NCI-H524 (cell line): ENCODE measurements at regions not wholly inside any gene's neighbourhood (a gene's known extent, or its start where the extent isn't known, plus 50 kb on each side); places are given as distances from the start of the nearest gene placed in this dataset.
"Not testable (repeated sequence)": the region's sequence is repeated elsewhere in the genome, so short reads cannot be mapped to it uniquely, and the experiment has no call there.

Source experiments
- DNase-seq, 2 experiments: peaks; one replicate each; lab custom pipeline; 2025; lab: John Stamatoyannopoulos, UW

GRCh38 chr18:47409519-47409918 is 158.1 kb upstream of the SKOR2 start:
- no peak for DNase-seq

- DNase-seq: peak in 1 of 2 experiments; percentile 3
These were observed 156.3 kb upstream of the SKOR2 start for GRCh38 chr18:47407736-47408135.

- no peak for DNase-seq
These were observed 153.4 kb upstream of the SKOR2 start for GRCh38 chr18:47404845-47405244.

DNA sequence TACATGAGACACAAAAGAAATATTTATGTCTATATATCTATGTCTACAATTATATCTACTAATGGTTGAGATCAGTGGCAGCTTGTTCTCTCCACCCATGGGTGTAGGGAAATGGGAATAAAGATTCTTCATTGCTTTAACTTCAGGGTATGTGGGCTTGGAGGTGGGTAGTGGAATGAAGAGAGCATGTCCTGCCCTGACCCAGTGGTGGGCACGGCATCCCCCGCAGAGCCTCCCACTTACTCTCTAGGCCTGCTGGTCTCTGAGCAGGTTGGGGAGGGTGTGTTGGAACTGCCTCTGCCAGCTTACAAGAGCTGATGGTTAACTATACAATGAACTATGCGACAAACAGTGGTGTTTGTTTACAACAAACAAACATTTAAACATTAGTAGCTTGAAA is 152.5 kb upstream of the SKOR2 start:
- no peak for DNase-seq

GRCh38 chr18:47403317-47403716 is 151.9 kb upstream of the SKOR2 start:
- no peak for DNase-seq

GRCh38 chr18:47399475-47399874 is 148.0 kb upstream of the SKOR2 start:
- DNase-seq: no peak

DNA sequence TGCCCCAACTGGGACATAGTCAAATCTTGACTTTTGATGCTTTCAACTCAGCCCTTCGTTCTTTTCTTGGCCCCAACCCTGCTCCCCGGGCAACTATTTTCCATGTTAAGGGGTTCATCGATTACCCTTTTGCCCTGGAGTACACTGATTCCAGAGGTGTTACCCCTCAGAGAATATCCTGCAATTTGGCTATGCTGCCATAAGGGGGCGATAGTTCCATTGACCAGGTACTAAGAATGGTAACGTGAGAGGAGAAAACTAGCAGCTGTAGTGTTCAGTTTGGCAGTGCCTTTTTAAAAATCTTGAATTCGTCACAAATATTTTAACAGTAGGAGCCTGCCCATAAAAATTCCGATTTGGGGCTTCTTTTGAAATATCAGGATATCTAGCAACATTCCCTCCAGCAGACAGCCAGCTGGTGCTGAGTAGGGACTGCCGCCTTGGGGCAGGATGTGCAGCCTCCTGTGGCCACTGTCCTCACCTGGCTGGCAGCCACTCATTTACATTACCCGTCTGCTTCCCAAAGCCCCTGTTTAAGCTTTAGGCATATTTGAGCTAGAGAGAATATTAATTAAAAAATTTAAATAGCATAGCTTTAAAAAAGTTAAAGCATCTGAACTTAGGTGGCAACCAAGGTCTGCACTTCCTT is 146.3 kb upstream of the SKOR2 start:
- no peak for DNase-seq

- no peak for DNase-seq
These were observed 140.2 kb upstream of the SKOR2 start for GRCh38 chr18:47391665-47392064.

DNA sequence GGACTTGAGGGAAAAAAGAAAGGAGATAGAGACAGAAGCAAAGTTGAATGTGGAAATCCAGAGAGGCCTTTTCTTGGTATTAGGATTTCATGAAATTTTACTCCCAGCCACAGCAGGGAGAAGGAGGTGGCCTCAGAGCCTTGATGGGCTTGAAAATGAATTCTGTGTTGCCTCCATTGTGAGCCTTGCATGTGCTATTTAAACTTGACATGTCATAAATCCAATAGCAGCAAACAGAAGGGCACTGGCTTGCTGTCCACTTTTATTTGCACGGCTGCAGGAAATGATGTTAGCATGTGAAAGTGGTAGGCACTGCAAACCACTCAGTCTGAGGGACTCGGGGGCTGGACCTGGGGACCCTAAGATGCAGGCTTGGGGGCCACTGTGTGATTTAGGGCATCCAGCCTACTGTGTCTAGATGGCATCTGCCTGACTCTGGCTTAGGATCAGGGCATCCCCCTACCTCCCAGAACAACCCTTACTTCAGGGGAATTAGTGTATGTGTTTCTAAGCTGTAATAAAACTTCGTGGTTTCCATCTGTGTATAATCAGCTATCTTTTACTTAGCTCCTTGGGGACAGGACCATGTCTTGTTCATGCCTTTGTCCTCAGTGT is 139.1 kb upstream of the SKOR2 start:
- no peak for DNase-seq

DNA sequence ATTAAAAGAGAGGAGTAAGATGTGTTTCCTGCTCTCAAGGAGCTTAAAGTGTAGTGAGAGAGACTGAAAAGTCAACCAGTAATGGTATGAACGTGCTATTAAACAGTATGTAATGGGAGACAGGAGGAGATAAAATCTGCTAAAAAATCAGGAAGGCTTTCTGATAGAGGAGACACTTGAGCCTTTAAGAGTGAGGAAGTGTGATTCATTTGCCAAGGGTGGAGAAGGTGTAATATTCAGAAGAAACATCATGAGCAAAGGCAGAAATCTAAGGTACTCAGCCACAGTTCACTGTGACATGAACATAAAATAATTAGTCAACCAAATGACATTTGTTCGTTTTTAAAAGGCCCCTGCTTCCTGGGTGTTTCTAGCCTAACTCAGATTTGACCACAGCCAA is 137.8 kb upstream of the SKOR2 start:
- peak in 1 of 2 experiments; percentile 14 for DNase-seq

DNA sequence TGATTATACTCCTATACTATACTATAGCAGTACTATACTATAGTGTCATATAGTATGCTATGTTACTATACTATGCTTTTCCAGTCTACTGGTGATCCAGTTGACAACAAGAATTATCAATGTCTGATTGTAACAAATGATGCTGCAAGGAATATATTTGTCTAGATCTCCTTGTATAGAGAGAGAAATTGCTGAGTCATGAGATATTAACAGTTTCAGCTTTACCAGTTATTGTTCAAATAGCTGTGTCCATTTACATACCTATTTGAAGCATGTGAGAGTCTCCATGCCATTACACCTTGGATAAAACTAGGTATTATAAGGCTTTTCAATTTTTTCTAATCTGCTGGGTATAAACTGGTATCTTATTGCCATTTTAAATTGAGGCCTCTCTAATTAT is 136.4 kb upstream of the SKOR2 start:
- DNase-seq: no peak

- no peak for DNase-seq
These were observed 132.3 kb upstream of the SKOR2 start for GRCh38 chr18:47383729-47384128.

- no peak for DNase-seq
These were observed 130.6 kb upstream of the SKOR2 start for GRCh38 chr18:47381975-47382570.

DNA sequence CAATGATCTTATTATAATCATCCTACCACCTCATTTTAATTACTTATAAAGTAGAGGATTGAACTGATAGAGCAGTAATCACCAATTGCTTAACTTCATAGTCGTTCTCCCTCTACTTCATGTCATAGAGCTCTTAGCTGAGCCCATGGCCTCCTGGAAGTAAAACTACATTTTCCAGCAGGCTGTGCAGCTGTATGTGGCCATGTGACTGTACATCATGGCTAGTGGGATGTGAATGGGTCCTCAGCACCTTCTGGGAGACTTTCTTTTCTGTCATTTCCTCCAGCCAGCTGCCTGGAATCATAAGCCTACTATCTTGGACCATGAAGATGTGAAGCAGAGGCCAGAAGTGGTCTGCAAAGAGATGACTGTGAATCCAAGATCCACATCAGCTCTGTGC is 128.7 kb upstream of the SKOR2 start:
- no peak for DNase-seq

DNA sequence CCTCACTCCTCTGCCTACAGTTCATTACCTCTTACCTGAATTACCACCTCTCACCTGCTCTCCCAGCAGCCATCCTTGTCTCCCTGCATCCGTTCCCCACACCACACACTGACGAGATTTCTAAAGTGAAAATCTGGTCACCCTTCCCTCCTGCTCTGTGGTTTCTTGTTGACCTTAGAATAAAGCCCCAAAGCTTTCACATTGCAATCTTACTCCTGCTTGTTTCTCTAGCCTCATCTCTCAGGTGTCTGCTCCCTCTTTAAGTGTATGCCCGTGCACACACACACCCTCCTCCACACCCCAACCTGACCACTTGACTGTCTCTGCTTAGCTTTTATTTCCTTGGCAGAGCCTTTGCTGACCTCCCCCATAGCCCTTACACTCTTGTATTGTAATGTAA is 122.0 kb upstream of the SKOR2 start:
- DNase-seq: no peak

DNA sequence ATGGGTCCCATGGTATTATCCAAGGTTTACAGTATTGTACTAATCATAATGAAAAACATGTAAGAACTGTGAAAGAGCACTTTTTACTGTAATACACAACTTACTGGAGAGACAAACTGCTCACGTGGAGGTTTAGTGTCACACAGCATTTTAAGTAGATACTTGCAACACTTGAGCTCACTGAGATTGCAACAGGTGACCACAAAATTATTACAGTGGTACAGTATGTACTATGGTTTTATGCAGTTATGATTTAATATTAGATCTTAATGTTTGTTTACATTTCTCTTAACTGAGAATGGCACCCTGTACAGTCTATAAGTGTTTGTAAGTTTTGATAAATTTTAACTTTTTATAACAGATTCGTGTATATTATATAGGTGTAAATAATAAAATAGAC is 118.6 kb upstream of the SKOR2 start:
- DNase-seq: no peak

DNA sequence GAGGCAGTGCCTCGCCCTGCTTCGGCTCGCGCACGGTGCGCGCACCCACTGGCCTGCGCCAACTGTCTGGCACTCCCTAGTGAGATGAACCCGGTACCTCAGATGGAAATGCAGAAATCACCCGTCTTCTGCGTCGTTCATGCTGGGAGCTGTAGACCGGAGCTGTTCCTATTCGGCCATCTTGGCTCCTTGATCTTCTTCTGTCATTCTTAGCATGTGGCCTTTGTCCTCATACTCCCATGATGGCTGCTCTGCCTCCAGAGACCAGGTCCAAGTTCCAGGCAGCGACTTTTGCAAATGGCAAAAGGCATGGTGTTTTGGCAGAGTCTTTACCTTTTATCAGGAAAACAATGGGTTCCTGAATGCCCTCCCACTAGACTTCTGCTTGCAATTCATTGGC is 102.6 kb upstream of the SKOR2 start:
- DNase-seq: not testable (repeated sequence)

DNA sequence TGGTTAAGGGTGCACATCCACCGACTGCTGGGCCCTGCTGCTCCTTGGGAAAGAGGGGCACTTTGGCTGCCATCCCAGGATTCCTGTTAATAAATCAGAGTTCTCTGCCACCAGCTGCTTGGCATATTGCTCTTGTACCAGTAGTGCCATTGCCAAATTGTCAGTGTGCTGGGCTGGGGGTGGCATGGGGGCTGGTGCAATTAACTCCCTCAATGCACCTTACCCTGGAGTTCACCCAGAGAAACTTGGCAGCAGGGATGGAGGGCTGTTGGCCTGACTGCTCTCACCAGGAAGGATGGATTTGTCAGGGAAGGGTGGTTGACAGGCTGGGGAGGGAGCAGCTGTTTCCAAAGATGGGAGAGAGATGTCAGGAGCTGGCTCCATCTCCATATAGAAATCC is 94.6 kb upstream of the SKOR2 start:
- no peak for DNase-seq

- DNase-seq: no peak
These were observed 93.8 kb upstream of the SKOR2 start for GRCh38 chr18:47345291-47345690.

- no peak for DNase-seq
These were observed 91.8 kb upstream of the SKOR2 start for GRCh38 chr18:47343291-47343690.

DNA sequence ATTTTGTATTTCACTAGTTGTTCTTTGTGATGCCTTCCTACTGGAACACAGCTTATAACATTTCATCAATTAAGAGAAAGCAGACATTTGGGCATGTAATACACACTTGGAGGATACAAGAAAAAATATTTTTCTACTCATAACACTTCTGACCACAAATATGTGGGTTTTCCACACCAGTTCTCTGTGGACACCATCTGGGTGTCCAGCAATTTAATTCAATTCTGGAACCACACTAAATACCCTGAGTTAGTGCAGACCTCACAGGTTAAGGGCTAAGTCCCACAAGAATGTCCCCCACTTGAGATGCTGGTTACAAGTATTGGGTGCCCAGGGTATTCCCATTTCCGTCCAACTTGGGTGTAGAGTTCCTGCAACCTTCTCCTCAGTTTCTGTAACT is 91.1 kb upstream of the SKOR2 start:
- no peak for DNase-seq

DNA sequence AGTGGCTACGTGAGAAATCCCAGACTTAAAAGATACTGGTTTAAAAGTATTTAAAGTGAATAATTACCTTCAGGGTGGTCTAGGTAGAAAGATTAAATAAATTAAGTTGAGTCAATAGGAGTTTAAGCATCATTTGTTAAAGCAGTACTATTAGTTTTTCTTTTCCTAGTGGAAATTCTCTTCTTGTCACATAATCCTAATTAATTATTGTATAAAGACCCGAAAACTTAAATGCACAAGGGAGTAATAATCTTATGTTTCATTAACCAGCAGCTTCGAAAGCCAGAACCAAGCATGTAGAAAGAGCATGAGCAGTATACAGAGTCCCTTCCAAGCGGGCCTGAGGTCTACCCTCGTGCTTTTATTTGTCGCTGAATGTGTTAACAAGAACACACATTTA is 90.2 kb upstream of the SKOR2 start:
- no peak for DNase-seq

- DNase-seq: no peak
These were observed 83.5 kb upstream of the SKOR2 start for GRCh38 chr18:47334966-47335365.
